Kidney (tissue), 13 donors: ENCODE measurements at regions not wholly inside any gene's neighbourhood (a gene's known extent, or its start where the extent isn't known, plus 50 kb on each side); places are given as distances from the start of the nearest gene placed in this dataset.
A peak's percentile ranks its signal among the peaks of the same experiment; 100 is the strongest.

ENCODE experiments used
- DNase-seq, 5 donors: peaks; one replicate each; pipeline ENCODE4 v3.0.0-alpha.2; 2013 to 2020
- FAIRE-seq: peaks from 2 replicates; lab custom pipeline; 2012; peaks lifted over from hg19 to GRCh38; lab: Jason Lieb, UNC
- H3K27ac ChIP-seq, 2 donors: one replicate each; pipeline ENCODE4 v1.7.0; 2013; ENCODE audit warnings: low read depth in 2 of 2, low read length in 2 of 2, inconsistent platforms in 1 of 2
- H3K27me3 ChIP-seq: one replicate; pipeline ENCODE4 v1.7.1; 2013; ENCODE audit warnings: low read length, inconsistent platforms; ENCODE audit not compliant: control insufficient read depth, insufficient read depth
- H3K36me3 ChIP-seq, 3 donors: one replicate each; pipeline versions ENCODE4 v1.7.0 to v1.7.1; 2013; ENCODE audit warnings: low read length in 3 of 3, control low read depth in 1 of 3, inconsistent platforms in 1 of 3; ENCODE audit not compliant: insufficient read depth in 3 of 3, control insufficient read depth in 2 of 3
- H3K4me1 ChIP-seq, 3 donors: one replicate each; pipeline versions ENCODE4 v1.7.0 to v1.7.1; 2013; ENCODE audit warnings: low read length in 3 of 3, inconsistent platforms in 1 of 3, low read depth in 1 of 3; ENCODE audit not compliant: control insufficient read depth in 2 of 3, insufficient read depth in 2 of 3
- H3K4me3 ChIP-seq, 3 donors: one replicate each; pipeline versions ENCODE4 v1.7.0 to v1.8.1; 2013; ENCODE audit warnings: low read length in 3 of 3, control low read depth in 1 of 3, inconsistent platforms in 1 of 3
- H3K9ac ChIP-seq, 3 donors: one replicate each; pipeline versions ENCODE4 v1.7.0 to v1.7.1; 2013; ENCODE audit warnings: low read length in 3 of 3, control low read depth in 1 of 3, inconsistent platforms in 1 of 3
- H3K9me3 ChIP-seq, 3 donors: one replicate each; pipeline versions ENCODE4 v1.7.0 to v1.7.1; 2013; ENCODE audit warnings: low read length in 3 of 3, control low read depth in 1 of 3, inconsistent platforms in 1 of 3; ENCODE audit not compliant: control insufficient read depth in 2 of 3, insufficient read depth in 1 of 3
- intact Hi-C: fragments of 100-400 bp; cut with DNase I; formaldehyde crosslinking; loops from one replicate; pipeline ENCODE4 v1.11.1; 2022
- TF ChIP-seq, protein P1 (sequence below): IDR thresholded peaks from 3 replicates; pipeline ENCODE4 v1.5.1; 2012; ENCODE audit warnings: mild to moderate bottlenecking, moderate library complexity, borderline replicate concordance; ENCODE audit not compliant: insufficient read depth; ENCODE audit errors: extremely low read depth
- donor health status: control.
- donor health status: control.
- donor health status: control.
- donor health status: control.
- donor health status: control.
- donor health status: DM: yes; HTN: yes; CAD: no.
- donor health status: Normal renal cell carcinoma (clear cell type).

DNA sequence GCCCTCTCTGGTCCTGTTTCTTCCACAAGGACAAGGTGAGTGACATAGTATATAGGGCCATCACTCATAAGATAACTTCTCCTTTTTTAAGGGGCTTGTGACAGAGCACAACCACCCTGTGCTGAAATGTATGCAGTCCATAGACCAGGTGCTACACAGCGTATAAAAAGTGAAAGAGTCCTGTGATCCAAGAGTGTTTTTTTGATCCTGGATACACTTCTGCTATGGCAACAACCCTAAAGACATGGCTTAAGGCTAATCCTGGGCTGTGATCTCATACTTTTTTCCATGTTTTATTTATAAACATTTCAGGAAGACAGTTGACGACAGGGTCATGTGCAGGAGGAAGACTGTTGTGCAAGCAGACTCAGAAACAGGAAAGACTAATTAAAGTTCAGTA lies 400.5 kb upstream of the TCF4 start:
- no peak for FAIRE-seq
- intact Hi-C loops = no loop called here
- H3K9ac ChIP-seq = no peak overlapping the region

DNA sequence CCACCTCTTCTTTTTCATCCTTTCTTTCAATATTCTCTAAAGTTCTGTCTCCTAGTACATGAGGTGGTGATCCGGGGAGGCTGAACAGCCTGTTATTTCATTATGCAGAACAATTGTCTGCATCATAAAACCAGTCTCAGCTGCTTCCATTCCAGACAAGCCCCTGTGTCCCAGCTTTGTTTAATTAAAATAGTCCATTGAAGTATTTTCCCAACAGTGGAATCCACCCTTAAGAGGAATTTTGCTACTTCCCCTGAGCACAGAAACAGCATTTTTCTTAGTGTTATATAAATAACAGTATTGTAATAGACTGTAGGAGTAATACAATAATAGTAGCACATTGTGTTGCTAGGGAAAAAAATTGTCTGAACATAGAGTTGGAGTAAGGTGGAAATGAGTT lies 395.4 kb upstream of the TCF4 start:
- Histone ChIP-seq H3K4me3 (no peak overlapping the region), H3K9me3 (peaks cover 0 to 3% (median 0%) of the 10 kb centered on the region in 3 donors), H3K4me1 (no peaks in the 10 kb centered on the region), H3K27ac (no peak overlapping the region), H3K27me3 (no peaks in the 10 kb centered on the region), H3K9ac (no peak overlapping the region), H3K36me3 (no peaks in the 10 kb centered on the region)
- DNase-seq (peak in 1 of 5 donors; percentile 15), FAIRE-seq (no peak)
- TF ChIP-seq, protein P1, sequence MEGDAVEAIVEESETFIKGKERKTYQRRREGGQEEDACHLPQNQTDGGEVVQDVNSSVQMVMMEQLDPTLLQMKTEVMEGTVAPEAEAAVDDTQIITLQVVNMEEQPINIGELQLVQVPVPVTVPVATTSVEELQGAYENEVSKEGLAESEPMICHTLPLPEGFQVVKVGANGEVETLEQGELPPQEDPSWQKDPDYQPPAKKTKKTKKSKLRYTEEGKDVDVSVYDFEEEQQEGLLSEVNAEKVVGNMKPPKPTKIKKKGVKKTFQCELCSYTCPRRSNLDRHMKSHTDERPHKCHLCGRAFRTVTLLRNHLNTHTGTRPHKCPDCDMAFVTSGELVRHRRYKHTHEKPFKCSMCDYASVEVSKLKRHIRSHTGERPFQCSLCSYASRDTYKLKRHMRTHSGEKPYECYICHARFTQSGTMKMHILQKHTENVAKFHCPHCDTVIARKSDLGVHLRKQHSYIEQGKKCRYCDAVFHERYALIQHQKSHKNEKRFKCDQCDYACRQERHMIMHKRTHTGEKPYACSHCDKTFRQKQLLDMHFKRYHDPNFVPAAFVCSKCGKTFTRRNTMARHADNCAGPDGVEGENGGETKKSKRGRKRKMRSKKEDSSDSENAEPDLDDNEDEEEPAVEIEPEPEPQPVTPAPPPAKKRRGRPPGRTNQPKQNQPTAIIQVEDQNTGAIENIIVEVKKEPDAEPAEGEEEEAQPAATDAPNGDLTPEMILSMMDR = no peak
- intact Hi-C loops = no loop called here

More for the DNA sequence above, 400.5 kb upstream of the TCF4 start:
- H3K4me3 ChIP-seq = no peak overlapping the region
- DNase-seq = peak in 2 of 5 donors; percentile 19 to 72
- H3K9me3 ChIP-seq = peaks cover 0 to 3% (median 0%) of the 10 kb centered on the region in 3 donors
- H3K36me3 ChIP-seq = no peaks in the 10 kb centered on the region
- TF ChIP-seq, protein P1 = no peak
- H3K27ac ChIP-seq = peak overlapping the region in 1 of 2 donors; percentile 50
- no peaks in the 10 kb centered on the region for H3K4me1 ChIP-seq
- H3K27me3 ChIP-seq = no peaks in the 10 kb centered on the region

DNA sequence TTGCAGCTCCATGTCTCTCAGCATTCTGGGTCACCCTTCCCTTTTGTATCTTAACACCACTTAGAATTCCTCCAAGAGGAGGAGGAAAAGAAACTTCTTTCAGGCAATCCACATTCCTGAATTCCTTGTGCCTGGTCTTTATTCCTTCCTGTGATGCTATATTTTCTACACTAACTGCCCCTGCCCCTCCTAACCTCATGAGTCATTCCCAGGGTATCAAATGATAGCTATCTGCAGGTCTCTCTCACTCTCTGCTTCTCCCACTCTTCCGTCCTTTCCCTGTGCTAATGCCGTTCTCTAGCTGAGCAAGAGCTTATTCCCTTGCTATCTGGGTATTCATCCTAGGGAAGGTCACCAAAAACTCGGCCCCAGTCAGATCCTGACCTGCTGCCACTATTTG lies 395.0 kb upstream of the TCF4 start:
- H3K27me3 ChIP-seq = no peaks in the 10 kb centered on the region
- H3K4me1 ChIP-seq = no peaks in the 10 kb centered on the region
- TF ChIP-seq, protein P1 = no peak
- peaks cover 0 to 2% (median 0%) of the 10 kb centered on the region in 3 donors for H3K9me3 ChIP-seq
- intact Hi-C loops = no loop called here
- no peaks in the 10 kb centered on the region for H3K36me3 ChIP-seq
- DNase-seq = peak in 2 of 5 donors; percentile 52 to 55
- H3K27ac ChIP-seq = peak overlapping the region in 1 of 2 donors; percentile 16
- no peak for FAIRE-seq
- H3K4me3 ChIP-seq = no peak overlapping the region
- no peak overlapping the region for H3K9ac ChIP-seq

DNA sequence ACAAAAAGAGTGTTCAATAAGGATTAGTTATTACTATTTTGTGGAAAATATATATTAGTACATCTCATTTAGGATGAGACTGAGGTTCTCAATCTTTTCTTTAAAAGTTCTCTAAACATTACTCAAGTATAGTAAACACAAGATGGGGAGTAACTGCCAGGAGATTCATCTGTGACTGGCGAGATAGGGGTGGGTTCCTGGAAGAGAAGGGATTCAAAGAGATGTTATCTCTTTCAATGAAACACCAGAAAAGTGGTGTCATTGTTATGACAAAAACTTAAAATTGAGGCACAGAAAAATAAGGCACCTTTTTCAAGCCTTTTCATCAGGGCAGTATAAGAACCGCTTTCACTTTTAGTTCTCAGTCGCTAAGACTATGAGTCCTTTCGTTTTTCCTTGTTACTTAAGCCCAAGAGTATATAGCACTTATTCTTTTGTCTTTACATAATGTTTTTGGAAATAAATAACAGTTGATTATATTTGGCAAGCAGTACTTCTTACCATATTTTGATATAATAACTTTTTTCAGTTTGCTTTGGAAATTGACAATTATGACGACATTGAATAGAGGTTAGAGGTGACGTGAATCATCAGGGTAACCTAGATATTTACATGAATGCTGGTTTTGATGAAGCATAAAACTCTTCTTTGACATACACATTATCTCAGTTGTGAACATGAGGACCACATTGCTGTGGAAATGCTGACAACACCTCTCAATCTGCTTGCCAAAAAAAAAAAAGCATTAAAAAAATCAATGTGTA lies 393.9 kb upstream of the TCF4 start:
- no peak overlapping the region for H3K4me3 ChIP-seq
- DNase-seq (no peak), FAIRE-seq (no peak)
- no peaks in the 10 kb centered on the region for H3K27me3 ChIP-seq
- H3K9me3 ChIP-seq = no peaks in the 10 kb centered on the region
- H3K36me3 ChIP-seq = no peaks in the 10 kb centered on the region
- no peak overlapping the region for H3K9ac ChIP-seq
- H3K4me1 ChIP-seq = no peaks in the 10 kb centered on the region
- H3K27ac ChIP-seq = no peak overlapping the region
- intact Hi-C loops = no loop called here
- TF ChIP-seq, protein P1 = no peak
